GM23248 (cell line): ENCODE measurements at regions not wholly inside any gene's neighbourhood (a gene's known extent, or its start where the extent isn't known, plus 50 kb on each side); places are given as distances from the start of the nearest gene placed in this dataset.

Experiments
- DNase-seq: peaks from one replicate; pipeline ENCODE4 v3.0.0-alpha.2; 2015
- H2AFZ ChIP-seq: fragments of 200-600 bp; sonication (generic); 2 replicates; pipeline ENCODE4 v1.6.1; 2016; ENCODE audit warnings: antibody characterized with exemption
- H3F3A ChIP-seq: fragments of 200-600 bp; sonication (generic); 2 replicates; pipeline ENCODE4 v1.6.1; 2016; ENCODE audit warnings: mild to moderate bottlenecking, antibody characterized with exemption, mixed run types; ENCODE audit not compliant: insufficient read depth
- H3K27ac ChIP-seq: fragments of 200-600 bp; sonication (generic); 2 replicates; pipeline ENCODE4 v1.5.1; 2016; ENCODE audit warnings: mild to moderate bottlenecking
- H3K27me3 ChIP-seq: fragments of 200-600 bp; sonication (generic); replicated peaks from 2 replicates; pipeline ENCODE4 v1.6.1; 2016; ENCODE audit warnings: mild to moderate bottlenecking; ENCODE audit not compliant: insufficient read depth
- H3K36me3 ChIP-seq: fragments of 200-600 bp; sonication (generic); 2 replicates; pipeline ENCODE4 v1.6.1; 2016; ENCODE audit warnings: low read depth, mild to moderate bottlenecking
- H3K4me1 ChIP-seq: fragments of 200-600 bp; sonication (generic); 2 replicates; pipeline ENCODE4 v1.6.1; 2016; ENCODE audit warnings: mild to moderate bottlenecking; ENCODE audit not compliant: insufficient read depth
- H3K4me2 ChIP-seq: fragments of 200-600 bp; sonication (generic); one replicate; pipeline ENCODE4 v1.6.1; 2016; ENCODE audit warnings: mild to moderate bottlenecking; ENCODE audit not compliant: unreplicated experiment
- H3K4me3 ChIP-seq: fragments of 200-600 bp; sonication (generic); 2 replicates; pipeline ENCODE4 v1.5.1; 2016; ENCODE audit warnings: mild to moderate bottlenecking
- H3K79me2 ChIP-seq: fragments of 200-600 bp; sonication (generic); 2 replicates; pipeline ENCODE4 v1.6.1; 2016; ENCODE audit warnings: mild to moderate bottlenecking; ENCODE audit not compliant: insufficient read depth
- H3K9ac ChIP-seq: fragments of 200-600 bp; sonication (generic); 2 replicates; pipeline ENCODE4 v1.6.1; 2016; ENCODE audit warnings: mild to moderate bottlenecking
- H3K9me2 ChIP-seq: fragments of 200-600 bp; sonication (generic); 2 replicates; pipeline ENCODE4 v1.6.1; 2016; ENCODE audit warnings: mixed run types, mild to moderate bottlenecking, moderate library complexity; ENCODE audit not compliant: insufficient read depth
- H3K9me3 ChIP-seq: fragments of 200-600 bp; sonication (generic); one replicate; pipeline ENCODE4 v1.6.1; 2017; ENCODE audit warnings: low read depth
- H4K20me1 ChIP-seq: fragments of 200-600 bp; sonication (generic); 2 replicates; pipeline ENCODE4 v1.6.0; 2016; ENCODE audit not compliant: insufficient read depth
- EZH2 ChIP-seq: fragments of 200-600 bp; sonication (generic); IDR thresholded peaks from 2 replicates; pipeline ENCODE4 v1.6.1; 2018; ENCODE audit warnings: antibody characterized with exemption, mild to moderate bottlenecking; ENCODE audit not compliant: insufficient read depth, poor library complexity, severe bottlenecking
- EZH2phosphoT487 ChIP-seq: fragments of 200-600 bp; sonication (generic); IDR thresholded peaks from 2 replicates; pipeline ENCODE4 v1.6.1; 2018; ENCODE audit warnings: antibody characterized with exemption, moderate library complexity, mild to moderate bottlenecking, low read depth; ENCODE audit not compliant: insufficient read depth
- WGBS, 2 experiments: methylation state at CpG; one replicate each; pipeline ENCODE4 v1.1.6; 2015 to 2017; ENCODE audit warnings: low lambda C conversion rate in 2 of 2, low coverage in 1 of 2; ENCODE audit errors: missing lambda C conversion rate in 2 of 2; 5-methylcytosine and 5-hydroxymethylcytosine counted together
- in situ Hi-C: fragments of 300-500 bp; cut with MboI; formaldehyde crosslinking; loops from 2 replicates; pipeline ENCODE4 v1.15.0; 2020

GRCh38 chr5:153101235-153102180 is 389.0 kb upstream of the GRIA1 start:
- Histone ChIP-seq H3F3A (no peaks in the 10 kb centered on the region), H3K27ac (no peak overlapping the region), H3K79me2 (no peaks in the 10 kb centered on the region), H3K36me3 (no peaks in the 10 kb centered on the region), H4K20me1 (no peaks in the 10 kb centered on the region; the same call in 1 of the 2 replicates), H3K27me3 (no peaks in the 10 kb centered on the region), H3K9ac (no peak overlapping the region), H3K9me3 (no peaks in the 10 kb centered on the region), H3K4me1 (no peaks in the 10 kb centered on the region), H3K9me2 (no peaks in the 10 kb centered on the region), H2AFZ (no peak overlapping the region), H3K4me2 (no peak overlapping the region), H3K4me3 (no peak overlapping the region)
- TF ChIP-seq EZH2, result no peak
- no peak for TF ChIP-seq EZH2phosphoT487
- no peak for DNase-seq
- WGBS, 2 experiments, result 8% methylated on average over 3 of the region's 3 CpGs
- in situ Hi-C loops, result no loop called here

GRCh38 chr5:153116916-153117315 is 373.6 kb upstream of the GRIA1 start:
- Histone ChIP-seq H3K9me3 (no peaks in the 10 kb centered on the region), H3K36me3 (no peaks in the 10 kb centered on the region), H3K9ac (no peak overlapping the region), H3K4me3 (no peak overlapping the region), H3K27ac (no peak overlapping the region), H3K4me2 (no peak overlapping the region), H2AFZ (no peak overlapping the region), H3K79me2 (no peaks in the 10 kb centered on the region), H3K27me3 (no peaks in the 10 kb centered on the region), H3K4me1 (no peaks in the 10 kb centered on the region), H3F3A (no peaks in the 10 kb centered on the region), H3K9me2 (no peaks in the 10 kb centered on the region), H4K20me1 (no peaks in the 10 kb centered on the region)
- in situ Hi-C loops, result no loop called here
- no peak for DNase-seq
- 3 to 9% methylated on average over 1 of the region's 1 CpG for WGBS, 2 experiments
- TF ChIP-seq EZH2, result no peak
- no peak for TF ChIP-seq EZH2phosphoT487

GRCh38 chr5:153118018-153118417 is 372.5 kb upstream of the GRIA1 start:
- Histone ChIP-seq H3F3A (no peaks in the 10 kb centered on the region), H3K4me1 (no peaks in the 10 kb centered on the region), H4K20me1 (no peaks in the 10 kb centered on the region), H3K4me3 (no peak overlapping the region), H3K9me3 (no peaks in the 10 kb centered on the region), H3K4me2 (no peak overlapping the region), H2AFZ (no peak overlapping the region), H3K36me3 (no peaks in the 10 kb centered on the region), H3K9ac (no peak overlapping the region), H3K27me3 (no peaks in the 10 kb centered on the region), H3K9me2 (no peaks in the 10 kb centered on the region), H3K79me2 (no peaks in the 10 kb centered on the region), H3K27ac (no peak overlapping the region)
- TF ChIP-seq EZH2, result no peak
- no peak for TF ChIP-seq EZH2phosphoT487
- in situ Hi-C loops, result no loop called here
- 33% methylated on average over 1 of the region's 1 CpG for WGBS, 2 experiments
- no peak for DNase-seq

- WGBS, 2 experiments, result 0 to 3% methylated on average over 2 of the region's 2 CpGs
- no peaks in the 10 kb centered on the region for H3K4me1 ChIP-seq
- in situ Hi-C loops, result no loop called here
- no peaks in the 10 kb centered on the region for H3K9me3 ChIP-seq
- H3K9ac ChIP-seq, result no peak overlapping the region
- H3K4me3 ChIP-seq, result no peak overlapping the region
- H3K36me3 ChIP-seq, result no peaks in the 10 kb centered on the region
- H3K79me2 ChIP-seq, result no peaks in the 10 kb centered on the region
- TF ChIP-seq EZH2phosphoT487 (no peak), EZH2 (no peak)
- no peaks in the 10 kb centered on the region for H3F3A ChIP-seq
- no peaks in the 10 kb centered on the region for H3K27me3 ChIP-seq
- H3K9me2 ChIP-seq, result no peaks in the 10 kb centered on the region
- no peaks in the 10 kb centered on the region for H4K20me1 ChIP-seq
- DNase-seq, result no peak
- H2AFZ ChIP-seq, result no peak overlapping the region
- H3K27ac ChIP-seq, result no peak overlapping the region
- no peak overlapping the region for H3K4me2 ChIP-seq
Measured at GRCh38 chr5:153122403-153122802, 368.1 kb upstream of the GRIA1 start.
